T-helper 1 cell treated with Interleukin-12 subunit alpha and Interleukin-12 subunit beta and Interleukin-4 antibody, amounts not matched to agents 30 ng/mL and 1 ng/mL, for 36 hours (primary cell): ENCODE measurements at regions not wholly inside any gene's neighbourhood (a gene's known extent, or its start where the extent isn't known, plus 50 kb on each side); places are given as distances from the start of the nearest gene placed in this dataset.

Source experiments
- intact Hi-C: fragments of 100-400 bp; cut with micrococcal nuclease; formaldehyde crosslinking; loops from one replicate; pipeline ENCODE4 v1.15.1; 2024

- intact Hi-C loops: no loop called here
Measured at GRCh38 chr2:195320413-195320973, 336.5 kb upstream of the SLC39A10 start.

DNA sequence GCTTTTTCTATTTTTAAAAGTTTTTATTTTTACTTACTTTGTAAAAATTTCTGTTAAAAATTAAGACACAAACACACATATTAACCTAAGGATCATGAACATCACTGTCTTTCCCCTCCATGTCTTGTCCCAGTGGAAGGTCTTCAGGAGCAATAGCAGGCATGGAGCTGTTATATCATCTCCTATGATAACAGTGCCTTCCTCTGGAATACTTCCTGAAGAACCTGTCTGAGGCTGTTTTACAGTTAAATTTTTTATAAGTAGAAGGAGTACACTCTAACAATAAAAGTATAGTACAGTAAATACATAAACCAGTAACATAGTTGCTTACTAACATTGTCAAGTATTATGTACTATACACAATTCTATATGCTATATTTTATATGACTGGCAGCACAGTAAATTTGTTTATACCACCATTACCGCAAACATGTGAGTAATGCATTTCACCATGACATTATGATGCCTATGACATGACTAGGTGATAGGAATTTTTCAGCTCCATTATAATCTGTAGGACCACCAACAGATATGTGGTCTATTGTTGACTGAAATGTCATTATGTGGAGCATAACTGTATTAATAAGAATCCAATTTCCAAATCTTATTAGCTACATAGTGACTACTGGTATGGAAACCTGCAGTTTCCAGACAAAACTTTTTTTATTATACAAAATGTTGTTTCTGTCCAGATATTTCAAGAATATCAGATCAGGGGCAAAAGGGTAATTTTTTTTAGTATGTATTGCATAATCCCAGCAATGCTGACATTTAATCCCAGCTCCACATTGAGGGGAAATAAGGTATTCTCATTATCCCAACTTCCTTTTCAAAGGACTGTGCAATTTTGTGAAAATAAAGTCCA lies 337.2 kb upstream of the SLC39A10 start:
- intact Hi-C loops: loop anchor here (2.0 to 10.0 kb wide), 4 partner anchors 213 to 1625 kb away; no protein-coding TSS in a partner anchor

GRCh38 chr2:195319112-195319460 lies 337.9 kb upstream of the SLC39A10 start:
- intact Hi-C loops: loop anchor here (2.0 to 10.0 kb wide), 4 partner anchors 214 to 1624 kb away; no protein-coding TSS in a partner anchor

DNA sequence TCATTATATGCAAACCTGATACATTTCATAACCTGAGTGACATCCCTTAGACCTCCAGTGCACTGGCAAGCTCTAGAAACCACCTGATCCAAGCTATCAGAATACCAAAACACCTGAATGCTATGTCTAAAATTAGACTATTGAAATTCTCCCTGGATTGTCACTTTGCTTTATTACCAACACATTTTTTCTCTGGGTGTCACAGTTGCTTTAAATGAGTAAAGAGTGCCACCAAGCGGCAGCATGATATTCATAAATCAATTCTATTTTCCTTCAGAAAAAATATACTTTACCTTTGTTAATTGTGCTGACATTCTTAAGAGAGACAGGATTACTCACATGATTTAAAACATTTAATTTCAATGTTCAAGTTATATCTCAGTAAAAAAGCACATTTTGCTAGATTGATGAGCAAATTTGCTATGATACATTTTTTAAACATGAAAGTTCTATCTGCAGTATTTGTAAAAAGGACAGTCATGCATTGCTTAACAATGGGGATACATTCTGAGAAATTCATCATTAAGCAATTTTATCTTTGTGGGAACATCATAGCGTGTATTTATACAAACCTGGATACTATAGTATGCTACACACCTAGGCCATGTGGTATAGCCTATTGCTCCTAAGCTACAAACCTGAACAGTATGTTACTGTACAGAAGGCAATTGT lies 338.4 kb upstream of the SLC39A10 start:
- intact Hi-C loops: loop anchor here (1.0 to 10.0 kb wide), 8 partner anchors 214 to 1624 kb away; partner anchors contain the start of gene DNAH7

DNA sequence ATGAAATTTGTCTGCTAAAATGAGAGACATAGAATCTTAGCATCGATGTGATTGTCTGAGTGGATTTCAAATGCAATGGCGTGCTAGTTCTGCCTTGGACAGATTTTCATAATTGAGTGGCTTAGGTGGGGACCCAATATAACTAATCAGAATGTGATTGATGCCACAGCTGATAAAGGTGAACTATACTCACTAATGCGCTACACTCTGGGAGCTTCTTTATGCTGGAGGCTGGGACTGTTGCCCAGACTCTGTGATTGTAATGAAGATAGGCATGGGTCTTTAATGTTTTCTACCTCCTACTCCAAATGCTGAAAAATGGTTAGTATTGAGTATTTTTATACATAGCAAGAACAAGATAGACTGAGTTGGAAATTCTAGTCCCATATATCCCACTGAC lies 339.5 kb upstream of the SLC39A10 start:
- intact Hi-C loops: loop anchor here (5.0 to 10.0 kb wide), 3 partner anchors 620 to 1623 kb away; no protein-coding TSS in a partner anchor

DNA sequence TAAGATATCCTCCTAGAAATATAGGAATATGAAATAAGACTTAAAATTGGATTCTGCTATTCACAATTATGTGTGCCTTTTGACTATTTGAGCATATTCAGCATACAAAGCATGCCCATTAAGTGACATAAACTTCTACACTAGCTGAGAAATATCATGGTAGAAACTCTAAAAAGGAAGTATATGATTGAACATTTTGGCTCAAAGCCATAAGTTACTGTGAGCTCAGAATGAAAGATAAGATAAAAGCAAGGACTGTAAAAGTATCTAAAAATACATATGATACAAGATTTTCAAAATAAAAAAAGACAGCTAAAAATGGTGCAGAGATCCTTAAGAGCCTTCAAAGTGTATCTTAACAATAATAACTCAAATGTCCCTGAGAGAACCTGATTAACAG lies 340.5 kb upstream of the SLC39A10 start:
- intact Hi-C loops: loop anchor here (5.0 to 10.0 kb wide), 3 partner anchors 621 to 1622 kb away; no protein-coding TSS in a partner anchor

DNA sequence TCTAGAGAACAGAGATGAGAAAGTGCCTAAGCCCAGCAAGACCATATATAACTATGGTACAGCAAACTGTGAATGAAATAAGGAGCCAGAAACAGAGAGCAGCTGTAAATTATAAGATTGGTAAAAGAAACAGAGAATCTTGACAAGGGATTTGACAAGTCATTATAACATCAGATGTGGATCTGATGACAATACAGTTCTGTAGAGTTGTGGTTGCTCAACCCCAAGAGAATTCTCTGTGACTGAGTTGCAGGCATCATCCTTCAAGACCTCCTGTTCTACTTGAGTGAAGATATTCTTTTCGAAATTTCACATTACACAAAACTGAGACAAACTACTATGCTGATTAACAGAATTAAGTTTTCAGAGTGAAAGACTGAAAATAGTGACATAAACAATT lies 343.1 kb upstream of the SLC39A10 start:
- intact Hi-C loops: loop anchor here (5.0 to 10.0 kb wide), 2 partner anchors 442 to 1619 kb away; no protein-coding TSS in a partner anchor

DNA sequence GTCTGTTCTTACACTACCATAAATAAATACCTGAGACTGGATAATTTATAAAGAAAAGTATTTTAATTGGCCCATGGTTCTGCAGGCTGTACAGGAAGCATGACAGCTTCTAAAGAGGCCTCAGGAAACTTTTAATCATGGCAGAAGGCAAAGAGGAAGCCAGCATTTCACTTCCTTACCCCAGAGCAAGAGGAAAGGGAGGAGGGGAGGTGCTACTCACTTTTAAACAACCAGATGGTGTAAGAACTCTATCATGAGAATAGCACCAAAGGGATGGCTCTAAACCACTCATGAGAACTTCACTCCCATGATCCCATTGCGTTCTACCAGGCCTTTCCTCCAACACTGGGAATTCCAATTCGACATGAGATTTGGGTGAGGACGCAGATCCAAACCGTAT lies 344.4 kb upstream of the SLC39A10 start:
- intact Hi-C loops: loop anchor here (5.0 to 10.0 kb wide), 2 partner anchors 440 to 1618 kb away; no protein-coding TSS in a partner anchor

DNA sequence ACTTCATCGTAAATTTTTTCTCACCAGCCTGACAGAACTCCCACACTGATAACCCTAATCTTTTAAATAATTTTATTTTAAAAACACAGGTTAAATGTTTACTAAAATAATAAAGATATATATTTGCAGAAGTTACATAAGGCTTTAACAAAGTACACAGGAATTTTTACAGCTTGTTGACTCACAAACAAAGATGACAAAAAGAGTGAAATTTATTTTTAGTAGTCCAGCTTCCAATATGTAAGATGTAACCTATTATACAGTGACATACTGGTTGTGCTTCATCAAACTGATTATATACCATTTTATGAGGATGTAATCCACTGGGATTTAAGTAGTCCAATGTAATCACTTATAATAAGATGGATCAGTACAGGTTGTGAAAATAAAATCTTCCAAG lies 348.9 kb upstream of the SLC39A10 start:
- intact Hi-C loops: no loop called here

DNA sequence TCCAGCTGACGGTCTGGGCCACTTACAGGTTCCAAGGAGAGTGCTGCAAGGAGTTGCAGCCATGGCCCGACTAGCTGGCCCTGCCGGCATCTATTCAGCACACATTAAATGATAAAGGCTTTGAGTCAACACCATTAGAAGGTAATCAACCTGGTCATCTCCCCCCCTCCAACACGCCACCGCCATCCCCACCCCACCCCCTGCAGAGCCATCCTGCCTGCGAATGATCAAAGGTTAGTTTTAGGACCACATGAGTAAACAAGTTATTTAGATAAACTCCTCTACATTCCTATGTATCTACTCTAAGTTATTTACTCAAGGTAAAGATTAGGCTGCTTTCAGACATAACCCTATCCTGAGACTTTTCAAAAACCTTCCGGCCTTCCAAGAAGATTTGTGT lies 349.3 kb upstream of the SLC39A10 start:
- intact Hi-C loops: no loop called here

DNA sequence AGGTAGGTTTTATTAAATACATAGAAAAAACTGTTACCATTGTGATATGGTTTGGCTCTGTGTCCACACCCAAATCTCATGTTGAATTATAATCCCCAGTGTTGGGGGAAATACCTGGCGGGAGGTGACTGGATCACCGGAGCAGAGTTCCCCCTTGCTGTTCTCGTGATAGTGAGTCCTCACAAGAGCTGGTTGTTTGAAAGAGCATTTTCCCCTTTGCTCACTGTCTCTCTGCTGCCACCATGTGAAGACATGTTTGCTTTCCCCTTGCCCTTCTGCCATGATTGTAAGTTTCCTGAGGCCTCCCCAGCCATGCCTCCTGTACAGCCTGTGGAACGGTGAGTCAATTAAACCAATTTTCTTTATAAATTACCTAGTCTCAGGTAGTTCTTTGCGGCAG lies 352.7 kb upstream of the SLC39A10 start:
- intact Hi-C loops: no loop called here

DNA sequence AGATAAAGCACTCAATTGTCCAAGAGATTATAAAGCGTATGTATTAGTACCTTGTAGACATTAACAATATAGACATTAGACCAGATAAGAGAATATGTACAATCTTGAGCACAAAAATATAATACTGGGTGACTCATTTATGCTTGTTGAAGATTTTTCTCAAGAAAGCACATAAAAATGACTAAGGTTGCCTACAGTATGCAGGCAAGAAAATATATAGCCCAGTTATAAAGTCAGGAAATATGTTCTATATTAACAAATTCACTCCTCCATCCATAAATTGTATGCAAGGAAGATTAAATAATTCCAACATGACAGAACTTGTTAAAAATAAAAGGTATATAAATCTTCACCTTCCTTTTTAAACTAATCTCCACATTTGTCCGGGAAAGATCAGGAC lies 356.4 kb upstream of the SLC39A10 start:
- intact Hi-C loops: no loop called here

DNA sequence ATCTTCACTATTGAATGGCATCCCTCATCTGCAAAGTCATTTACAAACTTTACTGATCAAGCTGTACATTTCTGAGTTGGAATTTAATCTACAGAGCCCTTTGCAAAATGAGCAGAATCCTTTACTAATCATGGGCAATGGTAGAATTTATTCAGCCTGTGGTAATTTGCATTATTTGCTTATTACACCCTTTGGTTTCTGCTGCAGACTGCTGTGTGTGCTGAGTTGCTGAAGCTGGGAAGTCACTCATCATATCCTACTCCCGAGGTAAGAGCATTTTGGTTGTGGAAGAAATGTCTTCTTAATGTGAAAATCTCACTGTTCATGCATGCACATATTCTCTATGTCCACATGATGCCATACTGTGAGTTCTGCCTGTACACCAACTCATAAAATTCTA lies 357.4 kb upstream of the SLC39A10 start:
- intact Hi-C loops: no loop called here

DNA sequence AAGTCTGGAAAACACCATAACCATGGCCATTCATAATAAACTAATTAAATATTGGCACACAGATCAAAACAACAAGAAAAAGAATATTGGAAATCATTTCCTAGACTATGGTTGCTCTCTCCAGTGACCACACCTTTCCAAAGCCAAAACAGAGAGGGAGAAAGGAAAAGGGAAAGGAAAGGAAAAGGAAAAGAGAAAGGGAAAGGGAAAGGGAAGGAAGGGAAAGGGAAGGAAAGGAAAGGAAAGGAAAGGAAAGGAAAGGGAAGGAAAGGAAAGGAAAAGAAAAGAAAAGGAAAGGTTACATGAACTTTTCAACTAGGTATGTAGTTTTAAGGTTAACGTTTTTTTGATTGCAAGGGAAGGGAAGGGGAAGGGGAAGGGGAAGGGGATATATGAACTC lies 360.5 kb upstream of the SLC39A10 start:
- intact Hi-C loops: no loop called here

- intact Hi-C loops: no loop called here
Measured at GRCh38 chr2:195289081-195289480, 367.9 kb upstream of the SLC39A10 start.

DNA sequence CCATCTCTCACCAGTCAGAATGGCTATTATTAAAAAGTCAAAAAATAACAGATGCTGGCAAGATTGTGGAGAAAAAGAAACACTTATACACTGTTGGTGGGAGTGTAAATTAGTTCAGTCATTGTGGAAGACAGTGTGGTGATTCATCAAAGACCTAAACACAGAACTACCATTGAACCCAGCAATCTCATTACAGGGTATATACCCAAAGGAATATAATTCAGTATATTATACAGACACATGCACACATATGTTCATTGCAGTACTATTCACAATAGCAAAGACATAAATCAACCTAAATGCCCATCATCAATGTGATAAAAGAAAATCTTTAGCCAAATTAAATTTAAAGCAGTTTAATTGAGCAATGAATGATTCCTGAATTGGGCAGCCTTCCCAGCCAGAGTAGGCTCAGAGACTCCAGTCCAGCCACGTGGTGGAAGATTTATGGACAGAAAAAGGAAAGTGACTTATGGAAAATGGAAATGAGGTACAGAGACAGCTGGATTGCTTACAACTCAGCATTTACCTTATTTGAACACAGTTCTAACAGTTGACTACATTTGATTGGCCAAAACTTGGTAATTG lies 377.1 kb upstream of the SLC39A10 start:
- intact Hi-C loops: no loop called here

- intact Hi-C loops: no loop called here
Measured at GRCh38 chr2:195270466-195271039, 386.5 kb upstream of the SLC39A10 start.

- intact Hi-C loops: no loop called here
Measured at GRCh38 chr2:195269220-195269619, 387.8 kb upstream of the SLC39A10 start.

DNA sequence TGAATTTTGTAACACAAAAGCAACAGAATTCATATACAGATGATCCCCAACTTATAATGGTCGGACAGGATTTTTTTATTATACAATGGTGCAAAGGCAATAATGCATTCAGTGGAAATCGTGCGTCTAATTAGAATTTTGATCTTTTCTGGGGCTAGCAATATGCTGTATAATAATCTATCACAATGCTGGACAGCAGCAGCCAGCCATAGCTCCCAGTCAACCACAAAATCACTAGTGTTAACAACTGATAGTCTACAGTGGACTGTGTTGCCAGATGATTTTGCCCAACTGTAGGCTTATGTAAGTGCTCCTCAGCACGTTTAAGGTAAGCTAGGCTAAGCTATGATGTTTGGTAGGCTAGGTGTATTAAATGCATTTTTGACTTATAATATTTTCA lies 399.0 kb upstream of the SLC39A10 start:
- intact Hi-C loops: no loop called here

DNA sequence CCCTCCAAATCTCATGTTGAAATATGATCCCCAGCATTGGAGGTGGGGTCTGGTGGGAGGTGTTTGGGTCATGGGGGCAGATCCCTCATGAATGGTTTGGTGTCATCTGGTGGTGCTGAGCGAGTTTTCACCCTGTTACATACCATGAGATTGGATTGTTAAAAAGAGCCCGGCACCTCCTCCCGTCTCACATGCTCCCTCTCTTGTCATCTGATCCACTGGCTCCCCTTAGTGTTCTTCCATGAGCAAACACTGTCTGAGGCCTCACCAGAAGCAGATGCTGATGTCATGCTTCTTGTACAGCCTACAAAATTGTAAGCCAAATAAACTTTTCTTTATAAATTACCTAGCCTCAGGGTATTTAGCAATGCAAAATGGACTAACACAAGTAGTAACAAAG lies 405.0 kb upstream of the SLC39A10 start:
- intact Hi-C loops: no loop called here

DNA sequence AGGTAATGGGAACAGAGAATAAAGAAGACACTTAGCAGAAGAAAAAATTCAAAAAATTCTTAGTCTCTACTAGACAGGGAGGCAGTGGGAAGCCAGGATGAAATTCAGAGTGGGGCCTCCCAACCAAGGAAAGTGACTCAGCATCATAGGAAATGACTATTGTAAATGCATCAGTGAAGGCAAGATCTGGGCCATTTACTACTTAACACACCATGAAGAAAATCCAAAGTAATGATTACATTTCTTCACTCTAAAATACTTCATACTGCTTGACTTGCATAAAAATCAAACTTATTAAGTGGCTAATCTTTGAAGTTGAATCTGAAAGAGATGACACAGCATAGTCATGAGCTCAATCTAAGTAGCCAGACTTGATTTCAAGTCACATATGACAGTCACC lies 405.8 kb upstream of the SLC39A10 start:
- intact Hi-C loops: no loop called here
